GM19372 (cell line): ENCODE measurements at regions not wholly inside any gene's neighbourhood (a gene's known extent, or its start where the extent isn't known, plus 50 kb on each side); places are given as distances from the start of the nearest gene placed in this dataset.

ENCODE experiments used
- ATAC-seq: cut with Tn5 transposase; IDR thresholded peaks from one replicate; pipeline ENCODE4 v1.9.1; 2021; ENCODE audit warnings: mild to moderate bottlenecking, low read depth, moderate library complexity; ENCODE audit not compliant: unreplicated experiment

DNA sequence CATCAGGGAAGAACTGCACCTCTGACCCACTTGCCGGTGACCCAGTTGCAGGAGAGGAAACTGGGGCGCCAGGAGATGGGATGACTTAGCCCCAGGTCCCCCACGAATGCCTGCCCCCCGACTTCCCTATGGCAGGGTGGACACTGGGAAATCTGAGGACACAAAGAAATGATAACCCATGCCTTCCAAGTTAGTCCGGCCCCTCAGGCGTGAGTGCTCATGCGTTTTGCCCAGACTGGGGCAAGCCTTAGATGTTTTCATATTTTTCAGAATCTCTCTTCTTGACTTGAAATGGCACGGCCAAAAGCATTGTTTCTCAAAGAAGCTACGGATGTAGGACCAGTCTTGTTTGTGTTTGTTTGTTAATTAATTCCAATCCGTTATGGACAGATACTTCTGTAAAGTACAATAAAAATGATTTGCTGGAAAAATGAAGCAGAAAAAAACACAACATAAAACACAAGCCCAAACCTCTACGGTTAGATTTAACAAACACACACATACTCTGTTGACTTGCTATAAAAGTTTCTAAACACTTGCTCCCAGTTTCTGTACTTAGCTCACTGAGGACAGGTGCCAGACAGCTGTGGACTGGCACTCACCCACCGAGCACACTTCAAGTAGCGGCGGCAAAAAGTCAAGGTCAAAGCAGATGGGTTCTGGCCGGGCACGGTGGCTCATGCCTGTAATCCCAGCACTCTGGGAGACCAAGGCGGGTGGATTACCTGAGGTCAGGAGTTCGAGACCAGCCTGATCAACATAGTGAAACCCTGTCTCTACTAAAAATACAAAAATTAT, 341.5 kb downstream of the BCOR start:
- ATAC-seq, result no peak

DNA sequence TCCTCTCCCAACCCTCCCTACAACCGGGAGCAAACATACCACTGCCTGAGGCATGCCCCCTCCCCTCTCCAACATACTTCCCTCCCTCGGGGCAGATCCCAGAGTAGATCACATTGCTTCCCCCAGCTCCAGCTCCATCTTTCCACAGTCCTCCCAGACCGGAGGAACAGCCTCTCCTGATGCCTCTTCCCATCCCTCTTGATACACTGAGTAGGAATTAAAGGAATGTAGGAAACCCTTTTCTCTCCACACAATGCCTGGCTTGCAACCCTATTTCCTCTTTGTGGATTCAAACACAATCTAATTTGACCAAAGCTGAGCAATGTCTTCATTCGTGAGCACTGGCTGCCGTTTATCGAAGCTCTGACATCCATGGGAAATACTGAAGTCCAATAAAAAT, 339.8 kb downstream of the BCOR start:
- no peak for ATAC-seq

DNA sequence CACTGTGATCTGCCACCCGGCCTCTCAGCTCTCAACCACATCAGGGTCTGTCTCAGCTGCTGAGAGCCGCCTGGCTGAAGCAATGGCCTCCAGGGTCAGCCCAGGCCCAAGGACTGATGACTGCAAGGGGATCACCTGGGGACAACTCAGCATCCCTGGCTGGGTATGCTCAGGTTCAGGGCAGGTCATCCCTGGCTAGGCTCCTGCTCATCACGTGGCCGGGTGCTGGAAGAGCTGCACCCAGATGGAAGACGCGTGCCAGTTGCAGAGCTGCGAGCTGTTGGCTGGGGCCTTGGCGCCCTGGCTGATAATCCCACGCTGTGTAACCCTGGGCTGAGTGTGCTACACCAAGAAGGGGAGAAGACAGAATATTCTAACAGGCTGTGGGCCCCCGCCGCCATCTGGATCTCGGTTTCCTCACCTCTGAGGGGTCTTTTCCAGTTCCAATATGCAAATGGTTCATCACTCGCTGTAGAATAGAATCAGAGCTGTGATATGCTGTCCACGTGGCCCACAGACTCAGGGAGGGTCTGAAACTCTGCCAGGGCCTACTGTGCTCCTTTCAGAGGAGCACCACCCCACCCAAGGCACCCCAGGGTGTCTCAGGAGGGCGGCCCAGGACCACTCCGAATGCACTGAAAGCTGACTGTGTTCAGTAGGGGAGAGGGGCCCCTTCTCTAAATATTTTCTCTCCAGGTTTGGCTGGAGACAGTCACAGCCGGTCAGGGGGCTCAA, 338.8 kb downstream of the BCOR start:
- no peak for ATAC-seq

DNA sequence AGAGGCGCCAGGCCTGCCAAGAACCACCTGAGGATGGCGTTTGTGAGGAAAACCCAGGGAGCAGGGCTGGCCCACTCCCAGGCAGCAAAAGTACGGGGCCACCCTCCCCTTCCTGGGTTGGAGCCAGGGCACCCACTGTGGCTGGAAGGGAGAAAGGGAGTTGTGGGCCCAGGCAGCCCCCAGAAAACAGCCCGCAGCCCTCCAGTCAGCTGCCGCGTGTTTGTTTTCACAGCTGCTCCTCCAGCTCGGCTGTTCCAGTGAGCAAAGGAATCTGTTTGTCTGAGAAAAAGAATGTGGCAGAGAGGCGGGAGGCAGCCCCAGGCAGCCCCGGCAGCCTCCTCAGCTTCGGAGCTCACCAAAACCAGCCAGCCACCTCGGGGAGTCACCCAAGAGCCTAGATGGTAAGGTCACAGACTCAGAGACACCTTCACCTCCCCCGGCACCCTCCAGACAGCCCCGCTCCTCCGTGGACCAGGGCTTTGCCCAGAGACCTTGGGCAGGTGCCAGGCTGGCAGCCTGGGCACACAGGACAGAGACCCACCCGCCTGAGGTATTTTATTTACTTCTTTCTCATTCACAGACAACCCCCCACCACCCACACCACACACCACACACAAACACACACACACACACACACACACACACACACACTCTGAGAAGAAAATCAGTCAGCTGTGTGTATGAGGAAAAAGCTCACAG, 338.1 kb downstream of the BCOR start:
- ATAC-seq, result no peak

DNA sequence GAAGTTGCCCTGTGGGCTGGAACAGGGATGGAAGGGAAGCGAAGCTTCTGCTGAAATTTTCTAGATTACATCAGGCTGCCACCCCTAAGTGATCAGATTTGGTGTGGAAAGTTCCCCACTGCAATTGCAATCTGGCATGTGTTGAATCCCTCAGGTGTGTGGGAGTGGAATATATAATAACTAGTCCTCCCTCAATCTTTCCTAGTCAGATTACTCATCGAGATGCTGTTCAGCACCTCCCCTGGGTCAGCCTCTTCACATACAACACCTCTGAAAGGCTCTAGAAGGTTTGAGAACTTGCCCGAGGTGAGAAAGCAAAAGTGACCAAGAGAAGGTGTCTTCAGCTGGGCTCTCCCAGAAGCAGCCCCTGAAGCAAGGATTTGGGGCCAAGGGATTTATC, 336.8 kb downstream of the BCOR start:
- ATAC-seq, result no peak

DNA sequence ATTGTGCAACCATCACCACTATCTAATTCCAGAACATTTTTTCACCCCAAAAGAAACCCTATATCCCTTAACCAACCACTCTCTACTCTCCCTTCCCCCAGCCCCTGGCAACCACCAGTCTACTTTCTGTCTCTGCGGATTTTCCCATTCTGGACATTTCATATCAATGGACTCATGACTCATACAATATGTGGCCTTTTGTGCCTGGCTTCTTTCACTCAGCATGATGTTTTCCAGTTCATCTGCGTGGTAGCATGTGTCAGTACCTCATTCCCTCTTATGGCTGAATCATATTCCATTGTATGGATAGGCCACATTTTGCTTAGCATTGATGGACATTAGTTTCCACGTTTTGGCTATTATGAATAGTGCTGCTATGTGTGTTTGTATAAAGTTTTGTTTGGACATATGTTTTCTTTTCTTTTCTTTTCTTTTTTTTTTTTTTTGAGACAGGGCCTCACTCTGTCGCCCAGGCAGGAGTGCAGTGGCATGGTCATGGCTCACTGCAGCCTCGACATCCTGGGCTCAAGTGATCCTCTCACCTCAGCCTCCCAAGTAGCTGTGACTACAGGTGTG, 335.4 kb downstream of the BCOR start:
- ATAC-seq, result no peak

DNA sequence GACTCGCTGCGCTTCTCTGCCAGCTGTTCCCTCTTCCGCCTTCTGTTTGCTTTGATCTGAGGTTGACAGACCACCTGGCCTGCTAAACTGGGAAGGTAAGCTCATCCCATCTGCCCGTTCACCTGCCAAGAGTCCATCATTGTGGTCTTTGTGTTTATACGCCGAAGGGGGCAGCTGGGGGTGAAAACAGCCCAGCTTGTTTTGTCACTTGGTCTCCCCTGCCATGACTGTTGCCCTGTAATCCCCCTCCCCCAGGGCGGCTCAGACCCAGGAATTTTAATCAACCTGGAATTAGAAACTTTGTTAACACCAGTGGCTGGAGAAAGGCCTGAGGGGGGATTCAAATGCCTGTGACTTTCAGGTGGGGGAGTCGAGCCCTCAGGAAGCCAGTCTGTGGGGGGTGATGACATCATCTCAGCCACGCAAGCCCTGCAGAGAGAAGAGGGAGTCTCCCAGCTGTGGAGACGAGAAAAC, 333.3 kb downstream of the BCOR start:
- no peak for ATAC-seq

DNA sequence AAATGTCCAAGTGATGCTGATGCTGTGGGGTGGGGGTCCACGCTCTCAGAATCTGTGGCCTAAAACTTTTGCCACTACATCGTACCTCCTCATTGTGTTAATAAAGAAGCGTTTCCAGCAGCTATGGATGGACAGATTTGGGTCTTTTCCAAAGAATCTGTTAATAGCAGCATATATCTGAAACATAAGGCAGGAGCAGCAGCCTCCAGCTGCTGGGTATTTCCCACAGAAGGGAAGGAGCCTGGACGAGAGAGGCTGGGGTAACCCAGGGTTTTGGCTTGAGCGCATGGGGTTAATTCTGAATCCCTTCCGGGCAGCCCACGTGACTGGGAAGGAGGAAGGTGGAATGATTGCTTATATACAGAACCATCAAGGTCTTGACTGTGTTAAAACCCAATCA, 332.4 kb downstream of the BCOR start:
- ATAC-seq, result no peak

DNA sequence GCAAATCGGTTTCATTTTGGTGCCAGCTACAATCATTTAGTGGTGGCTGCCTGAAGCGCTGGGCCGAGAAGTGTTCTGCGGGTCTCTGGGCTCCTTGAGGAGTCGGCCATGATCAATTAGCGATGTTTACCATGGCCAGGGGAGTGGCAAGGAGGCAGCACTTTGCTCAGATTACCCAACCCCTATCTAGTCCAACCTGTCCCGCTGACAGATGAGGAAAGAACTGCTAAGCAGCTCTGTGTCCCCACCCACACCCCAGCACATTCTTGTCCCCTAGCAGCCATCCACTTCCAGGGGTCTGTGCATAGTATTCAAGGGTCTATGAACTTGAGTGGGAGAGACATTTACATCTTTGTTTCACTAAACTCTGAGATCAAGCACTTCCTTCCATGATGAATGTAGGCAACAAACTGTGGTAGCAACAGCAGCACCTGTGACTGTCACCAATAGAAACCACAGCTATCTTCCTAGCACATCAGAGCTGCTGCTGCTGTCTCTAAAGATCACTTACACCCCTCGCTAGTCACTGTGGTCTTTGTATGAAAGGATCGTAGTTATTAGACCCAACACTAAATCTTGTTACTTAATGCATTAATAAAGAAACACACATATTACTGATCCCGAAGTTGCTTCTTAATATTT, 331.6 kb downstream of the BCOR start:
- ATAC-seq, result no peak

DNA sequence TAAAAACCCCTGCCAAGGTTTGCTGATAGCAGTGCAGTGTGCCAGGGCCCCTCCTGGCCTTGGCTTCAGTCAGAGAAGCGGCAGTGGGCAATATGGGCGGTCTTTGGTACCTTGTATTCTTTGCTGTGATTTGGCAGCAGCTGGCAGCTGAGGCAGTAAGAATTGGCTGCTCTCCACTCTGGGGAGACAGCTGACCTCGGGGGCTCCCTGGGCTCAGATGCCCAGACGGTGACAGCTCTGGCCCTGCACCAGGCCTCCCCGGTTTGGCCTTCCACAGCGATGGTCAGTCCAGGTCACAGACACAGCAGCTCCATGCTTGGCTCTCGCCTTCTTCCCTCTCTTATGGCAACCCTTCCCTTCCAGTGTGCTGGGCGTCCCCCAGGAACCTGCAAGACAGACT, 330.9 kb downstream of the BCOR start:
- no peak for ATAC-seq

DNA sequence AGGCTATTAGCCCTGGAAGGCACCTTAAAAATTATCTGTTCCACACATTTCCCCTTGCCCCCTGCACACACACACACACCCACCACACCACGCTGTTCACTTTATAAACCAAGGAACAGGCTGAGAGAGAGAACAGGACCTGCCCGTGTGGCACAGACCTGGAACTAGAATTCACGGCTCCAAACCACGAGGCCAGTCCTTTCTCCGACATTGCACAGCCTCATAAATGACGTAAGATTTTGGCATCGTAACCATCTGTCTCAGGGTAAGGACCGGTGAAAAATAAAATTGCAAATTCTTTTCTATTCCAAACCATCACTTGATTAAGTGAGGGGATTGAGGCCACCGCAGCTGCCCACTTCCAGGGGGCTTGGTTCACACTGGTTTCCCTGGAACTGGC, 330.3 kb downstream of the BCOR start:
- no peak for ATAC-seq

DNA sequence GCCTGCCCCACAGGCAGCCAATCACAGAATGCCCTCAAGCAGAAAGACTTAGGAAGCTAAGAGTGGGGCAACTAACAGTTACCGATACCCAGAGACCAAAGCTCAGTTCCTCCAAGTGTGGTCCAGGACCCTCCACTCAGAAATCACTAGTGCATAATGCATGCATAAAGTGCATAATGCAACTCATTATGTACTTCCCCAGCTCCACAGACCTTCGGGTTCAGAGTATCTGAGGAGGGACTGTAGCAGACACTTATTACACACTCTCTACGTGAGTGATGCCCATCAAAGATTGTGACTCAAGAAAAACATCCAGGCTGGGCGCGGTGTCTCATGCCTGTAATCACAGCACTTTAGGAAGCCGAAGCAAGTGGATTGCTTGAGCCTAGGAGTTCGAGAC, 328.0 kb downstream of the BCOR start:
- no peak for ATAC-seq

DNA sequence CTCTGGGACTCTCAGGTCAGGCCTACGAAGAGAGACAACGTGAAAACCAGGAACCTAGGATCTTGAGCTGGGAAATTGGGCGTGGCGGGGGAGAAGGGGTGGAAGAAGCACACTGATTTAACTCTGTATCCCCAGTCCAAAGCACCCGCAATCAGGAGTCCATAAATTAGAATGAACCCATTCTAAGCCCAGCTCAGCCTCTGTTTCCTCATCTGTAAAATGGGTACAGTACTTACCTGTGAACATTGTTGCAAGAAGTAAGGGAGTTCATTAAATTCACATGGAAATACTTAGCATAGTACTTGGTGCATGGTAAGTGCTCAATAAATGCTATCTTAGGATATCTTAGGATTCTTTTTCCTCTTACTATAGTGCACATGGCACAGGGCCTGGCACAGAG, 326.7 kb downstream of the BCOR start:
- ATAC-seq, result no peak

DNA sequence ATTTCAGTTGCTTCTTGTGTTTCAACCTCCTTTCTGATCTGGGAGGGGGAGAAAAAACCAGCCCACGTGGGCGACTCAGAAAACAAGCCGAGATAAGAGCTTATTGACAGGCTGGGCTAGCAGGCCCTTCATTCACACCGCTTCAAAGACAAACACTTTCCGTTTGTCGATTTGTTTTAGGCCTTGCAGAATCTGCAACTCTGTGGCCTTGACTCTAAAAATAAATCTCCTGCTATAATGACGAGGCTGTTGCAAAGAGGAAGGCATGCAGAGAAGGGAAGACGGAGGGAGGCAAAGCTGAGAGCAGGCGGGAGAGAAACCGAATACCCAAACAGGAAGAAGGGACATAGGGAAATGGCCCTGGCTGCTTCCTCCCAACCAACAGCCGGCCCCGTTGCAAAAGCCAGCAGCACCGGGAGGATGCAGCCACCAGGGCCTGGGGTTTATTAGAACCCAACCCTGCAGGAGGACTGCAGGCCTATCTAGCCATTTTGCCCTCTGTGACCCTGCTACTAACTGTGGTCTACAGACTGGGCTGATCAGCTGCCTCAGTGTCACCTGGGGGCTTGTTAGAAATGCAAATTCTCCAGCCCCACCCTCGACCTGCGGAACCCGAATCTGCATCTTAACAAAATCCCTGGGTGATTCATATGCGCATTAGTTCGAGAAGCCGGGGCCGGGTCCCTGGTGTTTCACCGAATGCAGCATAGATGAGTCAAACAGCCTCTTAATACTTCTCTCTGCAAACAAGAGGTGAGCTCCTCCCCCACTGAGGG, 325.5 kb downstream of the BCOR start:
- ATAC-seq, result no peak

DNA sequence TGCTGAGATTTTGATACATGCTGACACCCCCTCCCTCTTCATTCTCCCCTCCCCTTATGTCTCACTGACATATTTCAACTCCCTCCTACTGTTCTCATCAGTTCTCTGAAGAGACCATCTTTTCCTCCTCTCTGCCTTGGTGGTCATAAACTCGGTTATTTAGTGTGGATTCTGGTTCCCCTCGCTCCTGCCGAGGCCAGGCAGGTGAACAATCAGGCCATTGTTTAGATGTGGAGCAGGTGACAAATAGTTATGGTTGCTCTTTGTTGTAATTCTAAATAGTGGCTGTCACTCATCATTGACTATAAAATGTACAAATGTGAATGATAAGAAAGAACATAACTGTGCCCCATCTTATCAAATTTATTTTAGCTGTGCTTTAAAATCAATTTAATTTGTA, 324.6 kb downstream of the BCOR start:
- ATAC-seq, result no peak

DNA sequence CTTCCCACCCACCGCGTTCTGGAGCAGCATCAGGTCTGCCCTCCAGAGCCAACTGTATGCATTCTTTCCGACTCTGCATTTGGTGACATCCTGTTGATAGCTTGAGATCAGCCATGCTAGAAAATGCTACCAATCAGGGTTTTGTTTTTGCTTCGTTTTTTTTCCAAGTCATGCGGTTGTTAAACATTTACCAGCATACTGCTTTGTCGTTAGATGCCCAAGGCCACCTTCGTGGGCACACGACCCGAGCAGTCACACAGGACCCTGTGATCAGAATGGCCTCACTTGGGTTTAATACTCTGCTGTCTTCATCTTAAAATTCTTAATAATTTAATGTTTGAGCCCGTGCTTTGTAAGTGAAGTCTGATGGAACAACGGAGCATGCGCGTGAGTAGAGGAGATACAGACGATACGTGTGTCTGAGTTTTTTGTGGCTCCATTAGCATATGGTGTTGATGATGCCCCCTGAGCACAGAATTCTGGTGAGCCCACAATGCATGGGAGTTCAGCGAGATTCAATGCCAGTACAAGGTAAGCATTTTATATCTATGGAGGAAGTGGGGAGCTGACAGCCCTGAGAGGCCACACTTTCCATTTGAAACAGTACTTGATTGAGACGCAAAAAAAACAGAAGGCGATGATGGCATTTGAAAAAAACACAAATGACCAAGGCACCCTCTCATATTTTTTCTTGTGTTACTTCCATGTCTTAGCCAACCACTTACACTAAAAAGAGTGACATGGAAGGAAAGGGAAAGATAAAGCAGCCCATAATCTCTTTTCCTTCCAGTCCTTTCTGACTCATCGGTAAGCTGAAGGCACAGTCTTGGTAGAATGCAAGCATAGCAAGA, 323.6 kb downstream of the BCOR start:
- ATAC-seq, result no peak

DNA sequence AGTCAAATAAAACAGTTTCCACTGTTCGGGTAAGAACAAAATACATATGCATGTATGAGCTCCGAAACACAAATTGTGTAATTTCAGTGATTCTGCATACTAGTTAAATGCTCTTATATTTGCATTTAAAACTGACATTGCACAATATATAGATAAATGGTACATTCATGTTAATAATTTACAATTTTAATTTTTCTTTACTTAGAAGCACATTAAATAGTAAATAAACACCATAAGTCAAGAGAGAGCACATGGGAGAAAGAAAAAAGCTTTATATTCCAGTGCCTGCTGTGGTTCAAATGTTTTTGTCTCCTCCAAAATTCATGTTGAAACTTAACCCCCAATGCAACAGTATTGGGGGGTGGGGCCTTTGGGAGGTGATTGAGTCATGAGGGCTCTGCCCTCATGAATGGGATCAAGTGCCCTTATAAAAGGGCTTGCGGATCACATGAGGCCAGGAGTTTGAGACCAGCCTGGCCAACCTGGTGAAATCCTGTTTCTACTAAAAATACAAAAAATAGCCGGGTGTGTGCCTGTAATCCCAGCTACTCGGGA, 322.9 kb downstream of the BCOR start:
- no peak for ATAC-seq

DNA sequence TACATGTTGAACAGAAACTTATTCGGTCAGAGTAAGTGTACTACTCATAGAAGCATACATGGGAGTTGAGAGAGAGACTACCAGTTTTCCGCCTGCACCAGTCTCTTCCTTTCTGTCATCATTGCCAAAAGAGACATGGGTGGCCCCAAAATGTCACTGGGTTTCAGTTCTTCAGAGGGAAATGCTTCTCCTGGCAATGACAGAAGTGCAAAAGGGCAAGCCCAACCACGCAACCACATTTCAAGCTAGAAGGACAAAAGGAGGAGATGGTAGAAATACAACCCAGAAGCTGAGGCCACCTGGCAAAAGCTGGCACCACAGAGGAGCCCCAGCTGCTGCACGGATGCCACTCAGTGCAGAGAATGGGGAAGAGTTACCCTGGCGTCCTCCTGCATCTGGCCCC, 320.1 kb downstream of the BCOR start:
- ATAC-seq, result no peak
